Astrocyte of the cerebellum (primary cell): ENCODE measurements at regions not wholly inside any gene's neighbourhood (a gene's known extent, or its start where the extent isn't known, plus 50 kb on each side); places are given as distances from the start of the nearest gene placed in this dataset.

ENCODE experiments used
- DNase-seq: peaks from one replicate; pipeline ENCODE4 v3.0.0-alpha.2; 2011; ENCODE audit warnings: low read depth
- H3K4me3 ChIP-seq: 2 replicates; pipeline ENCODE4 v1.5.1; 2011; ENCODE audit warnings: mild to moderate bottlenecking, low read depth, low read length, moderate library complexity
- in situ Hi-C: cut with HindIII; loops from 2 replicates; pipeline ENCODE4 v1.10.0; 2017; ENCODE audit warnings: low sequenced_read_pairs
- TF ChIP-seq, protein P1 (sequence below): IDR thresholded peaks from 2 replicates; pipeline ENCODE4 v1.5.1; 2012; ENCODE audit warnings: low read length, low read depth, moderate library complexity, mild to moderate bottlenecking; ENCODE audit errors: missing control alignments

DNA sequence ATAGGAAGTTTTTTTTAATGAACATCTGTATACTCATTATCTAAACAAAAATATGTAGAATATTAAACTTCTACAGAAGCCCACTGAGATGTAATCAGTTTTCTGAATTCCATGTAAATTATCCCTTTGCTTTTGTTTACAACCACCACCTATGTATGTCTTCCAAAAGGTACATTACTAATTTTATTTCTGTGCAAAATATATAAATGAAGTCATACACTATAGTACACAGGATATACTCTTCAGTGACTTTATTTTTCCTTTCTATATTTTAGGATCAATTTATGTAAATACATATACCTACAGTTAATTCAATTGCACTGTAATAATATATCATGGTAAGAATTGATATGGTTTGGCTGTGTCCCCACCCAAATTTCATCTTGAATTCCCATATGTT lies 1236.9 kb downstream of the DNAJB9 start:
- TF ChIP-seq, protein P1, sequence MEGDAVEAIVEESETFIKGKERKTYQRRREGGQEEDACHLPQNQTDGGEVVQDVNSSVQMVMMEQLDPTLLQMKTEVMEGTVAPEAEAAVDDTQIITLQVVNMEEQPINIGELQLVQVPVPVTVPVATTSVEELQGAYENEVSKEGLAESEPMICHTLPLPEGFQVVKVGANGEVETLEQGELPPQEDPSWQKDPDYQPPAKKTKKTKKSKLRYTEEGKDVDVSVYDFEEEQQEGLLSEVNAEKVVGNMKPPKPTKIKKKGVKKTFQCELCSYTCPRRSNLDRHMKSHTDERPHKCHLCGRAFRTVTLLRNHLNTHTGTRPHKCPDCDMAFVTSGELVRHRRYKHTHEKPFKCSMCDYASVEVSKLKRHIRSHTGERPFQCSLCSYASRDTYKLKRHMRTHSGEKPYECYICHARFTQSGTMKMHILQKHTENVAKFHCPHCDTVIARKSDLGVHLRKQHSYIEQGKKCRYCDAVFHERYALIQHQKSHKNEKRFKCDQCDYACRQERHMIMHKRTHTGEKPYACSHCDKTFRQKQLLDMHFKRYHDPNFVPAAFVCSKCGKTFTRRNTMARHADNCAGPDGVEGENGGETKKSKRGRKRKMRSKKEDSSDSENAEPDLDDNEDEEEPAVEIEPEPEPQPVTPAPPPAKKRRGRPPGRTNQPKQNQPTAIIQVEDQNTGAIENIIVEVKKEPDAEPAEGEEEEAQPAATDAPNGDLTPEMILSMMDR = no peak
- no peak overlapping the region for H3K4me3 ChIP-seq
- in situ Hi-C loops = no loop called here
- DNase-seq = no peak

DNA sequence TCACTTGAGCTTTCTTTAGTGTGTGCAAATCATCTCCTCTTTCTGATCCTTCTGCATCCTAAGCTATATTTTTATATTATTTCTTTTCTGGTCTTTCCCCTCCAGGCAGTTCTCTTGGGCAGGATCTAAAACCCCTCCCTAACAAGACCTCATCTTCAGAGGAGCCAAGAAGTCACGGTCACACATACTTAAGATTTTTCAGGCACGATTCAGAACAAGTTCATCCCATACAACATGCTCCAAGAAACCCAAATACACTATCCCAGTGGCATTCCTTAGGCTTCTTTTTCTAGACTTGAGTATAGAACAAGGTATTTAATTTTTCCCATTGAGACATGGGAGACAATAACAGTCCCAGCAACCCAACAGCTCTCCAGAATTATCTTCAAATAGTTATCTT lies 1251.5 kb downstream of the DNAJB9 start:
- no peak overlapping the region for H3K4me3 ChIP-seq
- in situ Hi-C loops = no loop called here
- DNase-seq = no peak
- TF ChIP-seq, protein P1 = no peak

DNA sequence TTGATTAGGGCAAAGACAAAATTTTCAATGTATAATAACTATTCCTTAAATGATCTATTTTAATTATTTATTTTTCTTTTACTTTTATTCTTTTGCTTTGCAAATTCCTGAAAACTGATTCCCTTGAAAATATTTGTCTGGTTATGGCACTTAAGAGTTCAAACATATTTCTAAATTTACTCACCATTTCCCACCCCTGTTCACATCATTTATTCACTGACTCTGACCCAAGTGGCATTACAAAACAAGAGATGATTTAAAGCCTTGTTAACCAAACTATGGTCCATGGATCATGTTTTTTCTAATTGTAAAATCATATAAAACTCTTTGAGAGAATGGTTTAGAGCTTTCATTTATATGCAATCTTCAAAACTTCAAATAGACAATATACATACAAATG lies 1256.1 kb upstream of the LRRN3 start:
- DNase-seq = no peak
- H3K4me3 ChIP-seq = no peak overlapping the region
- TF ChIP-seq, protein P1 = no peak
- in situ Hi-C loops = no loop called here

DNA sequence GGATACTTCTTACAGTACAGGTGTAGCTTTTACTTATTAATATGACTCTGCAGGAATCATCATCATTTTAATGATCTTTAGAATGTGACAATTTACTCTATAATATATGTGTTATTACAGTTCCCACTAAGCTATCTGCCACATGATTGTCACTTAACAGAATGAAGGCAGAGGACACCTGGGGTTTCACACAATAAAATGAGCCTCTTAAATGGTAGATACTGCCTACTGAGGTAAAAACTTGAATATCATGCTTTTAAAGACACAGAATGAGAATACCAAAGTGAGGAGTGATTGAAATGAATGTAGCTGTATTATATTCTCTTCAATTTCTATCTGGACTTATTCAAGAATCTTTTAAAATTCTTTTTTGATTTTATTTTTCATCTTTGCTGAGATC lies 1255.3 kb upstream of the LRRN3 start:
- TF ChIP-seq, protein P1 = no peak
- no peak overlapping the region for H3K4me3 ChIP-seq
- no peak for DNase-seq
- in situ Hi-C loops = no loop called here

DNA sequence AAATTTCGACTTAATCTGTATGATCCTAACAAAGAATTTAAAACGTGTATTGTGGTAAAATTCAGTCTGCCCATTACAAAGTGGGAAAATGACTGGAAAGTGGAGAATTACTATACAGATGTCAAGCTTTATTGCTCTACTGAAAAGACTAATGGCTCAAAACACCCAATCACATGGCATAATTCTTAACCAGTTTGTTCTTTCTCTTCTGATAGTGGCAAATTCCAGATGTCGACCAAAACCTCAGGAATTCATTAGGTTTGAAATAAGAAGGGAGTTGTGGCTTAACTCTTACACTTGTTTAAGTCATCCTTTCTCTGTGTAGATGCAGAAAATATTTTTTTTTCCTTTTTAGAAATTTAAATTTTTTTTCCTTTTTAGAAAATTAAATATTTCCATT lies 1254.9 kb upstream of the LRRN3 start:
- DNase-seq = peak; percentile 2
- TF ChIP-seq, protein P1 = no peak
- no peak overlapping the region for H3K4me3 ChIP-seq
- in situ Hi-C loops = no loop called here

DNA sequence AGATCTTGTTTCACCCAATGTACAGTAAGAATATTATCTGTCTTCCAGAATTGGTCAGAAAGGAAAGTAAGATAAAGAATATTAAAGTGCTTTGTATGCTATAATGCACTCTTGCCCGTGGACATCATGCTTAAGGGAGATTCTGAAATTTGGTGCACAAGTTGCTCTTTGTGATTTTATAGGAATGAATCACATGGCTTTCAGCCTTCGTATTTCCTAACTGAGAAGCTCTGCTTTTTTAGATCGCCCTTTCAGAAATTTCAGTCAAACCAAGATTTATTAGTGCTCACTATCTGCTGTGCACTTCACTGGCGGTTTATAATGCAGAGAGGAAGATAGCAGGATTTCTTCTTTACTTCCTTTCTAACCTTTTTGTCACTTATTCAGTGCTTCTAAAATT lies 1248.5 kb upstream of the LRRN3 start:
- no peak overlapping the region for H3K4me3 ChIP-seq
- in situ Hi-C loops = no loop called here
- no peak for DNase-seq
- TF ChIP-seq, protein P1 = no peak

DNA sequence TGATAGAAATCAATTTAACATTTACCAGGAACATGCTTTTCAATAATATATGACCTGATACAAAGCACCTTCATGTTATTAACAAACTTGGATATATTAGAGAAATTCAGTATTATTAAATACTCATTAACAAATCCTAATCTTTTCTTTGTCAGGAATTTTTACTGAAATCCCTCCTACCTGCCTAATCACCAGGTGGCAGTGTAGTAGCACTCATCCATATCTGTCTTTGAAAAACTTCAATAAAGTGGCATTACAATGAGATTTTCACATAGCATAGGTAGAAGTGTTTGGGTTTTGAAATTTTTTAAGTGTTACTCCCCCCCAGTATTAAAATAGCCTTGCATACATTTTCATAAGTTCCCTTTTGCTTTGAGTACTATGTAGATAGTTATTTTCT lies 1246.6 kb upstream of the LRRN3 start:
- TF ChIP-seq, protein P1 = peak; percentile 55
- H3K4me3 ChIP-seq = no peak overlapping the region
- peak; percentile 8 for DNase-seq
- in situ Hi-C loops = no loop called here
